Hepatocyte (in vitro differentiated cells): ENCODE measurements at regions not wholly inside any gene's neighbourhood (a gene's known extent, or its start where the extent isn't known, plus 50 kb on each side); places are given as distances from the start of the nearest gene placed in this dataset.

ENCODE experiments used
- EZH2 ChIP-seq: fragments of 200-600 bp; sonication (generic); IDR thresholded peaks from 2 replicates; pipeline ENCODE4 v1.6.1; 2016; ENCODE audit warnings: antibody characterized with exemption, mild to moderate bottlenecking, borderline replicate concordance
- EZH2phosphoT487 ChIP-seq: fragments of 200-600 bp; sonication (generic); IDR thresholded peaks from one replicate; pipeline ENCODE4 v1.6.1; 2018; ENCODE audit warnings: antibody characterized with exemption, mild to moderate bottlenecking, low read depth, moderate library complexity; ENCODE audit not compliant: unreplicated experiment, severe bottlenecking
- TF ChIP-seq, protein P1 (sequence below): fragments of 200-600 bp; sonication (generic); IDR thresholded peaks from 2 replicates; pipeline ENCODE4 v1.5.1; 2016; ENCODE audit warnings: antibody characterized with exemption, mild to moderate bottlenecking; ENCODE audit not compliant: poor library complexity

DNA sequence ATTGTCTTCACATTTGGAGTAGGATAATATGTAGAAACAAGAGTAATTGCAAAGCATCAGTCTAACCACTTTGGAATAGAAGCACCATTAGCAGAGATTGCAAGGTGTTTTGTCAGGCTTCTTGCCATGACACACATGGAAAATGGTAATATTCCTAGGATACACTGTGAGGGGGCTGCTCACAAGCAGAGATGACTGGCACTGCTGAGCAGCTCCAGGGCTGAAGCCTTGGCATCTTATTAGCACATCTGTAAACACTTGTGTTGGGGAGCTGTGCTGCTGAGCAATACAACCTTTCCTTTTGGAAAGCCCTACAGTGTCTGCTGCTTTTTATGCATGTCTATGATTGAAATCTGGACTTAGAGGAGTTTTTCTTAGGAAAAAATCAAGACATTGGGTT lies 602.2 kb downstream of the XIRP2 start:
- TF ChIP-seq EZH2phosphoT487, result no peak
- TF ChIP-seq, protein P1, sequence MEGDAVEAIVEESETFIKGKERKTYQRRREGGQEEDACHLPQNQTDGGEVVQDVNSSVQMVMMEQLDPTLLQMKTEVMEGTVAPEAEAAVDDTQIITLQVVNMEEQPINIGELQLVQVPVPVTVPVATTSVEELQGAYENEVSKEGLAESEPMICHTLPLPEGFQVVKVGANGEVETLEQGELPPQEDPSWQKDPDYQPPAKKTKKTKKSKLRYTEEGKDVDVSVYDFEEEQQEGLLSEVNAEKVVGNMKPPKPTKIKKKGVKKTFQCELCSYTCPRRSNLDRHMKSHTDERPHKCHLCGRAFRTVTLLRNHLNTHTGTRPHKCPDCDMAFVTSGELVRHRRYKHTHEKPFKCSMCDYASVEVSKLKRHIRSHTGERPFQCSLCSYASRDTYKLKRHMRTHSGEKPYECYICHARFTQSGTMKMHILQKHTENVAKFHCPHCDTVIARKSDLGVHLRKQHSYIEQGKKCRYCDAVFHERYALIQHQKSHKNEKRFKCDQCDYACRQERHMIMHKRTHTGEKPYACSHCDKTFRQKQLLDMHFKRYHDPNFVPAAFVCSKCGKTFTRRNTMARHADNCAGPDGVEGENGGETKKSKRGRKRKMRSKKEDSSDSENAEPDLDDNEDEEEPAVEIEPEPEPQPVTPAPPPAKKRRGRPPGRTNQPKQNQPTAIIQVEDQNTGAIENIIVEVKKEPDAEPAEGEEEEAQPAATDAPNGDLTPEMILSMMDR, result no peak
- TF ChIP-seq EZH2, result no peak
